22Rv1 (cell line): ENCODE measurements at regions not wholly inside any gene's neighbourhood (a gene's known extent, or its start where the extent isn't known, plus 50 kb on each side); places are given as distances from the start of the nearest gene placed in this dataset.

Experiments used
- ZFX ChIP-seq: fragments of 450-650 bp; IDR thresholded peaks from 2 replicates; pipeline ENCODE4 v1.6.1; 2017; ENCODE audit warnings: antibody characterized with exemption, borderline replicate concordance
- TF ChIP-seq, protein P1 (sequence below): fragments of 450-650 bp; IDR thresholded peaks from 2 replicates; pipeline ENCODE4 v1.5.1; 2017; ENCODE audit warnings: mild to moderate bottlenecking

- TF ChIP-seq, protein P1, sequence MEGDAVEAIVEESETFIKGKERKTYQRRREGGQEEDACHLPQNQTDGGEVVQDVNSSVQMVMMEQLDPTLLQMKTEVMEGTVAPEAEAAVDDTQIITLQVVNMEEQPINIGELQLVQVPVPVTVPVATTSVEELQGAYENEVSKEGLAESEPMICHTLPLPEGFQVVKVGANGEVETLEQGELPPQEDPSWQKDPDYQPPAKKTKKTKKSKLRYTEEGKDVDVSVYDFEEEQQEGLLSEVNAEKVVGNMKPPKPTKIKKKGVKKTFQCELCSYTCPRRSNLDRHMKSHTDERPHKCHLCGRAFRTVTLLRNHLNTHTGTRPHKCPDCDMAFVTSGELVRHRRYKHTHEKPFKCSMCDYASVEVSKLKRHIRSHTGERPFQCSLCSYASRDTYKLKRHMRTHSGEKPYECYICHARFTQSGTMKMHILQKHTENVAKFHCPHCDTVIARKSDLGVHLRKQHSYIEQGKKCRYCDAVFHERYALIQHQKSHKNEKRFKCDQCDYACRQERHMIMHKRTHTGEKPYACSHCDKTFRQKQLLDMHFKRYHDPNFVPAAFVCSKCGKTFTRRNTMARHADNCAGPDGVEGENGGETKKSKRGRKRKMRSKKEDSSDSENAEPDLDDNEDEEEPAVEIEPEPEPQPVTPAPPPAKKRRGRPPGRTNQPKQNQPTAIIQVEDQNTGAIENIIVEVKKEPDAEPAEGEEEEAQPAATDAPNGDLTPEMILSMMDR: no peak
- TF ChIP-seq ZFX: no peak
Measured at GRCh38 chr12:119931402-119931801, 54.3 kb upstream of the CIT start.
